Sigmoid colon (tissue), 6 donors: ENCODE measurements at regions not wholly inside any gene's neighbourhood (a gene's known extent, or its start where the extent isn't known, plus 50 kb on each side); places are given as distances from the start of the nearest gene placed in this dataset.

Experiments used
- DNase-seq: peaks from one replicate; pipeline ENCODE4 v3.0.0-alpha.2; 2019
- H3K27ac ChIP-seq, 4 donors: fragments of 200-600 bp; sonication (generic); one replicate each; pipeline ENCODE4 v1.5.1; 2016 to 2019; ENCODE audit warnings: mild to moderate bottlenecking in 1 of 4
- H3K27me3 ChIP-seq, 3 donors: fragments of 200-600 bp; sonication (generic); one replicate each; pipeline ENCODE4 v1.5.1; 2019; ENCODE audit warnings: mild to moderate bottlenecking in 1 of 3
- H3K36me3 ChIP-seq, 4 donors: fragments of 200-600 bp; sonication (generic); one replicate each; pipeline ENCODE4 v1.5.1; 2016 to 2019
- H3K4me1 ChIP-seq, 4 donors: fragments of 200-600 bp; sonication (generic); one replicate each; pipeline ENCODE4 v1.5.1; 2017 to 2019
- H3K4me3 ChIP-seq, 4 donors: fragments of 200-600 bp; sonication (generic); one replicate each; pipeline ENCODE4 v1.5.1; 2017 to 2019; ENCODE audit warnings: mild to moderate bottlenecking in 2 of 4, moderate library complexity in 1 of 4
- H3K9me3 ChIP-seq, 4 donors: fragments of 200-600 bp in 3 of 4; sonication (generic) in 3 of 4; one replicate each; pipeline versions ENCODE4 v1.5.1 to v1.6.1; 2013 to 2019
- CTCF ChIP-seq, 4 experiments: fragments of 450-650 bp in 3 of 4; fragments of 200-600 bp in 1 of 4; IDR thresholded peaks; one replicate each; pipeline ENCODE4 v1.5.1; 2016 to 2019; ENCODE audit warnings: antibody characterized with exemption in 4 of 4, mild to moderate bottlenecking in 3 of 4, moderate library complexity in 2 of 4
- EP300 ChIP-seq, 4 donors: sonication (generic); formaldehyde crosslinking; IDR thresholded peaks; one replicate each; pipeline ENCODE4 v1.6.1; 2017; ENCODE audit warnings: antibody characterized with exemption in 4 of 4
- POLR2A ChIP-seq, 2 donors: fragments of 450-650 bp; IDR thresholded peaks; one replicate each; pipeline ENCODE4 v1.6.1; 2016; ENCODE audit warnings: antibody characterized with exemption in 2 of 2, mild to moderate bottlenecking in 2 of 2, moderate library complexity in 2 of 2
- POLR2AphosphoS5 ChIP-seq, 4 donors: sonication (generic); formaldehyde crosslinking; IDR thresholded peaks; one replicate each; pipeline ENCODE4 v1.6.1; 2017; ENCODE audit warnings: antibody characterized with exemption in 4 of 4
- WGBS, 2 donors: extraction: QIAGEN DNeasy Blood & Tissue Kit; methylation state at CpG; one replicate each; pipeline ENCODE4 v1.1.7; 2013; 5-methylcytosine and 5-hydroxymethylcytosine counted together
- intact Hi-C: fragments of 100-400 bp; cut with DNase I; formaldehyde crosslinking; loops from one replicate; pipeline ENCODE4 v1.15.1; 2023
- donor health status: healthy with polysubstance abuse.
- donor health status: healthy.

- no peaks in the 10 kb centered on the region for H3K9me3 ChIP-seq
- no peak overlapping the region for H3K27ac ChIP-seq
- intact Hi-C loops = no loop called here
- H3K4me3 ChIP-seq = no peak overlapping the region
- TF ChIP-seq CTCF (IDR thresholded peaks at IDR 0.05) = no peak
- no peak for TF ChIP-seq POLR2A (IDR thresholded peaks at IDR 0.05)
- TF ChIP-seq EP300 (IDR thresholded peaks at IDR 0.05) = no peak
- TF ChIP-seq POLR2AphosphoS5 (IDR thresholded peaks at IDR 0.05) = no peak
- no peaks in the 10 kb centered on the region for H3K4me1 ChIP-seq
- no peaks in the 10 kb centered on the region for H3K36me3 ChIP-seq
- no peaks in the 10 kb centered on the region for H3K27me3 ChIP-seq
- no peak for DNase-seq
- WGBS, 2 donors = 85 to 99% methylated on average over 1 of the region's 1 CpG
Measured at GRCh38 chr15:62533687-62534086, 368.6 kb upstream of the C2CD4B start.

- Histone ChIP-seq H3K27ac (no peak overlapping the region), H3K27me3 (no peaks in the 10 kb centered on the region), H3K4me3 (no peak overlapping the region), H3K36me3 (no peaks in the 10 kb centered on the region), H3K4me1 (no peaks in the 10 kb centered on the region), H3K9me3 (no peaks in the 10 kb centered on the region)
- no peak for TF ChIP-seq POLR2AphosphoS5 (IDR thresholded peaks at IDR 0.05)
- no peak for TF ChIP-seq CTCF (IDR thresholded peaks at IDR 0.05)
- no peak for TF ChIP-seq EP300 (IDR thresholded peaks at IDR 0.05)
- no peak for TF ChIP-seq POLR2A (IDR thresholded peaks at IDR 0.05)
- intact Hi-C loops = no loop called here
- WGBS, 2 donors = 86 to 90% methylated on average over 2 of the region's 2 CpGs
- DNase-seq = no peak
Measured at GRCh38 chr15:62534996-62535395, 369.9 kb upstream of the C2CD4B start.

GRCh38 chr15:62539236-62539635 lies 374.2 kb upstream of the C2CD4B start:
- TF ChIP-seq CTCF (IDR thresholded peaks at IDR 0.05) = no peak
- TF ChIP-seq POLR2AphosphoS5 (IDR thresholded peaks at IDR 0.05) = no peak
- no peak for TF ChIP-seq POLR2A (IDR thresholded peaks at IDR 0.05)
- no peak for TF ChIP-seq EP300 (IDR thresholded peaks at IDR 0.05)
- Histone ChIP-seq H3K4me1 (no peaks in the 10 kb centered on the region), H3K36me3 (no peaks in the 10 kb centered on the region), H3K27me3 (no peaks in the 10 kb centered on the region), H3K27ac (no peak overlapping the region), H3K4me3 (no peak overlapping the region), H3K9me3 (no peaks in the 10 kb centered on the region)
- no peak for DNase-seq
- intact Hi-C loops = no loop called here
- WGBS, 2 donors = 18 to 75% methylated on average over 1 of the region's 1 CpG

GRCh38 chr15:62541250-62541649 lies 376.2 kb upstream of the C2CD4B start:
- no peak for DNase-seq
- Histone ChIP-seq H3K4me3 (no peak overlapping the region), H3K4me1 (peaks cover 0 to 13% (median 10%) of the 10 kb centered on the region in 4 donors), H3K27ac (no peak overlapping the region), H3K36me3 (no peaks in the 10 kb centered on the region), H3K9me3 (no peaks in the 10 kb centered on the region), H3K27me3 (no peaks in the 10 kb centered on the region)
- TF ChIP-seq EP300 (IDR thresholded peaks at IDR 0.05) (no peak), POLR2A (IDR thresholded peaks at IDR 0.05) (no peak), POLR2AphosphoS5 (IDR thresholded peaks at IDR 0.05) (no peak), CTCF (IDR thresholded peaks at IDR 0.05) (no peak)
- intact Hi-C loops = no loop called here
- WGBS, 2 donors = 79 to 91% methylated on average over 4 of the region's 4 CpGs

GRCh38 chr15:62541846-62542245 lies 376.8 kb upstream of the C2CD4B start:
- no peak for DNase-seq
- Histone ChIP-seq H3K9me3 (no peaks in the 10 kb centered on the region), H3K4me1 (peaks cover 0 to 19% (median 16%) of the 10 kb centered on the region in 4 donors), H3K27ac (no peak overlapping the region), H3K27me3 (no peaks in the 10 kb centered on the region), H3K36me3 (no peaks in the 10 kb centered on the region), H3K4me3 (no peak overlapping the region)
- TF ChIP-seq POLR2A (IDR thresholded peaks at IDR 0.05) = no peak
- TF ChIP-seq CTCF (IDR thresholded peaks at IDR 0.05) = no peak
- TF ChIP-seq POLR2AphosphoS5 (IDR thresholded peaks at IDR 0.05) = no peak
- no peak for TF ChIP-seq EP300 (IDR thresholded peaks at IDR 0.05)
- WGBS, 2 donors = 83 to 86% methylated on average over 6 of the region's 6 CpGs
- intact Hi-C loops = no loop called here
